Body of pancreas (tissue), 4 donors: ENCODE measurements at regions not wholly inside any gene's neighbourhood (a gene's known extent, or its start where the extent isn't known, plus 50 kb on each side); places are given as distances from the start of the nearest gene placed in this dataset.

Experiments
- ATAC-seq: fragments of 150-250 bp; one replicate; pipeline ENCODE4 v1.9.1; 2016
- DNase-seq, 4 donors: peaks; one replicate each; pipeline ENCODE4 v3.0.0-alpha.2; 2019
- H3K27ac ChIP-seq, 4 donors: fragments of 200-600 bp; sonication (generic); 1 replicate in 3 of 4; 2 replicates in 1 of 4; pipeline versions ENCODE4 v1.5.1 to v1.6.1; 2016 to 2019; ENCODE audit warnings: mild to moderate bottlenecking in 1 of 4, mixed read lengths in 1 of 4, moderate library complexity in 1 of 4
- H3K27me3 ChIP-seq, 2 donors: fragments of 200-600 bp; sonication (generic); one replicate each; pipeline ENCODE4 v1.6.0; 2016; ENCODE audit warnings: mild to moderate bottlenecking in 1 of 2
- H3K36me3 ChIP-seq, 2 donors: fragments of 200-600 bp; sonication (generic); replicated peaks in 1 of 2; 2 replicates each; pipeline ENCODE4 v1.5.1; 2016; ENCODE audit warnings: low read depth in 2 of 2; ENCODE audit not compliant: insufficient read depth in 1 of 2
- H3K4me1 ChIP-seq: fragments of 200-600 bp; sonication (generic); one replicate; pipeline ENCODE4 v1.6.0; 2016
- H3K4me3 ChIP-seq, 2 donors: fragments of 200-600 bp; sonication (generic); 1 replicate in 1 of 2; 2 replicates in 1 of 2; pipeline ENCODE4 v1.5.1; 2016 to 2019
- H3K9me3 ChIP-seq, 3 donors: fragments of 200-600 bp; sonication (generic); 1 replicate in 2 of 3; 2 replicates in 1 of 3; pipeline ENCODE4 v1.5.1; 2016
- CTCF ChIP-seq, 7 experiments: fragments of 450-650 bp in 4 of 7; fragments of 200-600 bp in 3 of 7; sonication (generic) in 3 of 7; IDR thresholded peaks; one replicate each; pipeline ENCODE4 v1.5.1; 2016 to 2019; ENCODE audit warnings: antibody characterized with exemption in 7 of 7
- POLR2A ChIP-seq, 3 donors: fragments of 450-650 bp; IDR thresholded peaks; one replicate each; pipeline ENCODE4 v1.6.1; 2016; ENCODE audit warnings: antibody characterized with exemption in 3 of 3, mild to moderate bottlenecking in 2 of 3
- WGBS, 2 donors: methylation state at CpG; one replicate each; pipeline ENCODE4 v1.1.5; 2017; 5-methylcytosine and 5-hydroxymethylcytosine counted together
- intact Hi-C: fragments of 100-400 bp; cut with DNase I; formaldehyde crosslinking; loops from one replicate; pipeline ENCODE4 v1.15.1; 2023

GRCh38 chr18:10036479-10036878, 122.7 kb downstream of the VAPA start:
- Histone ChIP-seq H3K4me3 (no peak overlapping the region), H3K36me3 (no peaks in the 10 kb centered on the region), H3K27me3 (no peaks in the 10 kb centered on the region), H3K4me1 (peaks cover 90% of the 10 kb centered on the region), H3K27ac (peak overlapping the region; percentile 81 to 90 (median 88)), H3K9me3 (no peaks in the 10 kb centered on the region)
- ATAC-seq (no peak), DNase-seq (no peak)
- TF ChIP-seq POLR2A (IDR thresholded peaks at IDR 0.05) (no peak), CTCF (IDR thresholded peaks at IDR 0.05) (no peak)
- intact Hi-C loops, result no loop called here
- 89 to 99% methylated on average over 5 to 6 of the region's 6 CpGs for WGBS, 2 donors

DNA sequence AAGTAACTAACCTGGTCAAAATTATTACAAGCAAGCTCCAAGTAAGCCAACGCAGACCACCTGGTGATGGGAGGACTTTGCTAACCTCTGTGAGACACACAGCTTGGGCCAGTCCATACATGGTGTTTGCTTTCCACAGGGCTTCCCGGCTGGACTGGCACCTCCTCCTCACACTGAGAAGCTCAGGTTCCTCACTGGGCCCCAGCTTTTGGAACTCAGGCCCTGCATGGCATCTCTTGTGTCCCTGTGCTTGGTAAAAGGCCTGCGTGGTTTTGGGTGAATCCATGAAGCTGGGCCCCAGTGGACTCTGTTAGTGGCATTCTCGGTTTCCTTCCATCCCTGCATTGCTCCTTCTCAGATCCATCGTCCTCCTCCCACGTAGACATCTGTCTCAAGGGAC, 123.4 kb downstream of the VAPA start:
- intact Hi-C loops, result no loop called here
- no peak for ATAC-seq

DNA sequence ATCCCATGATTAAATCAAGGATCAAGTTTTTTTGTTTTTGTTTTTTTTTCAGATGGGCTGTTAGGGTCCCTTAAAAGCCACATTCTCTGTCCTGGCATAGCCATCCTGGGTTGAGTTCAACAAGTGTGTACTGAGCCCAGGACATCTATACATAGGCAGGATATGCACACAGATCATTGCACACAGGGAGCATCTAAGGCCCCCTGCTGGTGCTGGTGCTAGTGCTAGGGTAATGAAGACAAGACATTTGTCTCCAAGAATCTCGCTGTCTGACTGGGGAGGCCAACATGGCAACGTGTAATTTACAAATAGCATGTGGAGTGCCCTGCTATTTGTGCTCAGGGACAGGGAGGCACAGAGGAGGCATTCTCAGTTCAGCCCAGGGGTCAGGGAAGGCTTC, 124.5 kb downstream of the VAPA start:
- Histone ChIP-seq H3K27me3 (no peaks in the 10 kb centered on the region), H3K27ac (peak overlapping the region in 3 of 4 donors; percentile 46 to 95 (median 89)), H3K9me3 (no peaks in the 10 kb centered on the region), H3K4me1 (peaks cover 78% of the 10 kb centered on the region), H3K36me3 (no peaks in the 10 kb centered on the region), H3K4me3 (no peak overlapping the region)
- DNase-seq (no peak), ATAC-seq (no peak)
- WGBS, 2 donors, result 88 to 100% methylated on average over 2 of the region's 2 CpGs
- no peak for TF ChIP-seq POLR2A (IDR thresholded peaks at IDR 0.05)
- intact Hi-C loops, result no loop called here

More for the DNA sequence above, 123.4 kb downstream of the VAPA start:
- Histone ChIP-seq H3K4me3 (no peak overlapping the region), H3K9me3 (no peaks in the 10 kb centered on the region), H3K4me1 (peaks cover 89% of the 10 kb centered on the region), H3K36me3 (no peaks in the 10 kb centered on the region), H3K27ac (no peak overlapping the region), H3K27me3 (no peaks in the 10 kb centered on the region)
- no peak for TF ChIP-seq POLR2A (IDR thresholded peaks at IDR 0.05)
- TF ChIP-seq CTCF (IDR thresholded peaks at IDR 0.05), result no peak
- no peak for DNase-seq
- 95 to 99% methylated on average over 6 of the region's 6 CpGs for WGBS, 2 donors

DNA sequence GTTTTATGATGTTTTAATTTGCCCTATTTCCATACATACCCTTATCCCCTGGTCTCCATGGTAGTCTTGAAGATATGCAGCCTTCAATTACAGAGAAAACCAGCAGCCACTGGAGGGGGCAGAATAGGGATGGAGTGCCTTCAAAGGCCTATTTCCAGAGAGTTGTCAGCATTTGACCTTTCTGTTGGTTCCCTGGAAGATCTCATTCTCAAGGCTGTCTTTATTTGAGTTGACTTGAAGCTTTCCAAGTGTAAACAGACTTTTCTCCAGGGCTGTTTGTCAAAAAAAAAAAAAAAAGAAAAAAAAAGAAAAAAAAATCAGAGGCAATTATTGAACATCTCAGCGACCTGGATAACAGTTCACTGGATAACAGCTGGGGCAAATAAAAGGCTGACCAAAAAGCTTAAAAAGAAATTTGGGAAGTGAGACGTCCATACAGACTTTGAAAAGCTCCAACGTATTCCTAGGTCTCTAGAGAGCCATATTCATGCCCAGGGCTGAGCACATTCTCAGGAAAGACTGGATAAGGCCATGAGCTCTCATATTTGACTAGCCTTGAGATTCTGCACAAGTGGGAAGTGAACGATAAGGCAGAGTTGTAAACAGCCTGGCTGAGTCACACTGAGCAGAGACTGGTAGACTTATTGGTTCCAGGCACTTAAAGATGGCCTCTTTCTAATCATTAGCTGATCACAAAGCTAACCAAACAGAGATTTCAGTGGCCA, 126.6 kb downstream of the VAPA start:
- 12 to 31% methylated on average over 4 of the region's 4 CpGs for WGBS, 2 donors
- TF ChIP-seq POLR2A (IDR thresholded peaks at IDR 0.05) (peak; percentile 7 to 56 (median 39)), CTCF (IDR thresholded peaks at IDR 0.05) (no peak)
- intact Hi-C loops, result no loop called here
- Histone ChIP-seq H3K27me3 (no peaks in the 10 kb centered on the region), H3K4me3 (no peak overlapping the region), H3K36me3 (no peaks in the 10 kb centered on the region), H3K9me3 (no peaks in the 10 kb centered on the region), H3K4me1 (peaks cover 56% of the 10 kb centered on the region), H3K27ac (peak overlapping the region; percentile 85 to 95 (median 89))
- ATAC-seq (peak; percentile 90), DNase-seq (peak; percentile 71 to 88 (median 80))

GRCh38 chr18:10041180-10041579, 127.4 kb downstream of the VAPA start:
- ATAC-seq (peak; percentile 88), DNase-seq (peak; percentile 64 to 85 (median 80))
- Histone ChIP-seq H3K27me3 (no peaks in the 10 kb centered on the region), H3K4me3 (no peak overlapping the region), H3K9me3 (no peaks in the 10 kb centered on the region), H3K27ac (peak overlapping the region; percentile 85 to 95 (median 89)), H3K36me3 (no peaks in the 10 kb centered on the region), H3K4me1 (peaks cover 49% of the 10 kb centered on the region)
- peak in 2 of 3 donors; percentile 32 to 39 for TF ChIP-seq POLR2A (IDR thresholded peaks at IDR 0.05)
- TF ChIP-seq CTCF (IDR thresholded peaks at IDR 0.05), result no peak
- intact Hi-C loops, result no loop called here
